Ovary (tissue), 3 donors: ENCODE measurements at regions not wholly inside any gene's neighbourhood (a gene's known extent, or its start where the extent isn't known, plus 50 kb on each side); places are given as distances from the start of the nearest gene placed in this dataset.

Experiments used
- EP300 ChIP-seq: sonication (generic); formaldehyde crosslinking; IDR thresholded peaks from one replicate; pipeline ENCODE4 v1.6.1; 2017; ENCODE audit warnings: antibody characterized with exemption
- TF ChIP-seq, protein P1 (sequence below), 3 donors: fragments of 450-650 bp in 2 of 3; fragments of 200-600 bp in 1 of 3; IDR thresholded peaks; one replicate each; pipeline versions ENCODE4 v1.5.1 to v1.8.0; 2016 to 2022; ENCODE audit warnings: antibody characterized with exemption in 3 of 3, mild to moderate bottlenecking in 1 of 3
- donor health status: DM: no; HTN: no; CAD: no.

DNA sequence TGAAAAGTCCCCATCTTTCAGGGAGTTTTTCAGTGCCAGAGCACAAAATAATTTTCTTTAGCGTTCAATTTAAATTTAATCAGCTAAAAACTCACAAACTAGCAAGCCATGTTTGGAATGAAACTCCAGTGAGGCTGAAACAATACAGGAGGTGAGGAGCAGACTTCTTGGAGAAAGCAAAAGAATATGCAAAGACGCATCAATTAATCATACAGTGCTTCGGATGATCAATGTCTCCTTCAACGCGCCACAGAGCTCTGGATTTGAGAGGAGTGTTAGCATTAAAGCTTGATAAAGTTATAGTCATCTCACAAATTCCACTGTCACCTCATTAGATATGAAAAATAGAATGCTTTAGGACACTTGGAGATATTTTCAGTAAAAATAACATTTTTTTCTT lies 248.0 kb downstream of the WDR11 start:
- TF ChIP-seq EP300, result no peak
- TF ChIP-seq, protein P1, sequence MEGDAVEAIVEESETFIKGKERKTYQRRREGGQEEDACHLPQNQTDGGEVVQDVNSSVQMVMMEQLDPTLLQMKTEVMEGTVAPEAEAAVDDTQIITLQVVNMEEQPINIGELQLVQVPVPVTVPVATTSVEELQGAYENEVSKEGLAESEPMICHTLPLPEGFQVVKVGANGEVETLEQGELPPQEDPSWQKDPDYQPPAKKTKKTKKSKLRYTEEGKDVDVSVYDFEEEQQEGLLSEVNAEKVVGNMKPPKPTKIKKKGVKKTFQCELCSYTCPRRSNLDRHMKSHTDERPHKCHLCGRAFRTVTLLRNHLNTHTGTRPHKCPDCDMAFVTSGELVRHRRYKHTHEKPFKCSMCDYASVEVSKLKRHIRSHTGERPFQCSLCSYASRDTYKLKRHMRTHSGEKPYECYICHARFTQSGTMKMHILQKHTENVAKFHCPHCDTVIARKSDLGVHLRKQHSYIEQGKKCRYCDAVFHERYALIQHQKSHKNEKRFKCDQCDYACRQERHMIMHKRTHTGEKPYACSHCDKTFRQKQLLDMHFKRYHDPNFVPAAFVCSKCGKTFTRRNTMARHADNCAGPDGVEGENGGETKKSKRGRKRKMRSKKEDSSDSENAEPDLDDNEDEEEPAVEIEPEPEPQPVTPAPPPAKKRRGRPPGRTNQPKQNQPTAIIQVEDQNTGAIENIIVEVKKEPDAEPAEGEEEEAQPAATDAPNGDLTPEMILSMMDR (IDR thresholded peaks at IDR 0.05), result no peak
